CD14-positive monocyte (primary cell): ENCODE measurements at regions not wholly inside any gene's neighbourhood (a gene's known extent, or its start where the extent isn't known, plus 50 kb on each side); places are given as distances from the start of the nearest gene placed in this dataset.

Experiments
- DNase-seq, 3 donors: peaks; one replicate each; pipeline ENCODE4 v3.0.0-alpha.2; 2011 to 2022
- H2AFZ ChIP-seq: 2 replicates; pipeline ENCODE4 v1.6.0; 2012; ENCODE audit warnings: mild to moderate bottlenecking, low read depth, low read length, inconsistent platforms; ENCODE audit not compliant: insufficient read depth, poor library complexity, severe bottlenecking
- H3K27ac ChIP-seq, 2 donors: 1 replicate in 1 of 2; 2 replicates in 1 of 2; pipeline ENCODE4 v1.5.1; 2012 to 2013; ENCODE audit warnings: low read length in 2 of 2, control low read depth in 1 of 2, inconsistent platforms in 1 of 2, low read depth in 1 of 2, mild to moderate bottlenecking in 1 of 2
- H3K27me3 ChIP-seq, 2 donors: one replicate each; pipeline versions ENCODE4 v1.6.0 to v1.6.1; 2011 to 2013; ENCODE audit warnings: low read length in 2 of 2; ENCODE audit not compliant: control insufficient read depth in 2 of 2, insufficient read depth in 2 of 2
- H3K36me3 ChIP-seq, 2 donors: replicated peaks in 1 of 2; 1 replicate in 1 of 2; 2 replicates in 1 of 2; pipeline versions ENCODE4 v1.5.1 to v1.6.1; 2012 to 2013; ENCODE audit warnings: low read length in 2 of 2, control low read depth in 1 of 2, inconsistent platforms in 1 of 2, mild to moderate bottlenecking in 1 of 2; ENCODE audit not compliant: insufficient read depth in 2 of 2, control insufficient read depth in 1 of 2
- H3K4me1 ChIP-seq, 2 donors: 1 replicate in 1 of 2; 2 replicates in 1 of 2; pipeline versions ENCODE4 v1.5.1 to v1.6.1; 2012 to 2013; ENCODE audit warnings: low read length in 2 of 2, control low read depth in 1 of 2, inconsistent platforms in 1 of 2, mild to moderate bottlenecking in 1 of 2, moderate library complexity in 1 of 2; ENCODE audit not compliant: insufficient read depth in 2 of 2, control insufficient read depth in 1 of 2
- H3K4me2 ChIP-seq: replicated peaks from 2 replicates; pipeline ENCODE3; 2012; ENCODE audit warnings: low read length, moderate library complexity, mild to moderate bottlenecking; ENCODE audit not compliant: poor library complexity, severe bottlenecking; ENCODE audit errors: extremely low read depth
- H3K4me3 ChIP-seq, 3 experiments: fragments of 200-600 bp in 1 of 3; sonication (generic) in 1 of 3; replicated peaks in 1 of 3; 1 replicate in 2 of 3; 2 replicates in 1 of 3; pipeline ENCODE4 v1.5.1; 2011 to 2013; ENCODE audit warnings: low read length in 3 of 3, mild to moderate bottlenecking in 3 of 3, control low read depth in 2 of 3, low read depth in 2 of 3, inconsistent platforms in 1 of 3, moderate library complexity in 1 of 3
- H3K79me2 ChIP-seq: 2 replicates; pipeline ENCODE4 v1.6.0; 2012; ENCODE audit warnings: mild to moderate bottlenecking, control low read depth, inconsistent platforms, low read length, moderate library complexity; ENCODE audit not compliant: insufficient read depth
- H3K9ac ChIP-seq: 2 replicates; pipeline ENCODE4 v1.6.0; 2017; ENCODE audit warnings: low read length, mild to moderate bottlenecking; ENCODE audit not compliant: insufficient read depth, poor library complexity, severe bottlenecking
- H3K9me3 ChIP-seq, 2 donors: replicated peaks in 1 of 2; 1 replicate in 1 of 2; 2 replicates in 1 of 2; pipeline versions ENCODE4 v1.5.1 to v1.6.1; 2012 to 2013; ENCODE audit warnings: low read length in 2 of 2, control low read depth in 1 of 2; ENCODE audit not compliant: control insufficient read depth in 1 of 2, insufficient read depth in 1 of 2
- H4K20me1 ChIP-seq: 2 replicates; pipeline ENCODE4 v1.6.0; 2012; ENCODE audit warnings: mild to moderate bottlenecking, low read length, control low read depth, moderate library complexity; ENCODE audit not compliant: insufficient read depth
- H3K27ac Mint-ChIP-seq, 7 donors: one replicate each; pipeline ENCODE4 v1.8.0; 2020; ENCODE audit warnings: mild to moderate bottlenecking in 7 of 7, mixed read lengths in 7 of 7, moderate library complexity in 6 of 7, inconsistent platforms in 2 of 7
- H3K27me3 Mint-ChIP-seq, 3 donors: one replicate each; pipeline ENCODE4 v1.8.0; 2021 to 2022; ENCODE audit warnings: low read depth in 3 of 3, mild to moderate bottlenecking in 3 of 3, mixed read lengths in 3 of 3, moderate library complexity in 3 of 3, inconsistent platforms in 1 of 3
- H3K36me3 Mint-ChIP-seq, 2 donors: one replicate each; pipeline ENCODE4 v1.8.0; 2020; ENCODE audit warnings: mixed read lengths in 2 of 2, inconsistent platforms in 1 of 2, mild to moderate bottlenecking in 1 of 2
- H3K4me1 Mint-ChIP-seq: one replicate; pipeline ENCODE4 v1.8.0; 2020; ENCODE audit warnings: mild to moderate bottlenecking, mixed read lengths
- H3K4me3 Mint-ChIP-seq, 2 donors: one replicate each; pipeline ENCODE4 v1.8.0; 2020; ENCODE audit warnings: mild to moderate bottlenecking in 2 of 2, mixed read lengths in 2 of 2, moderate library complexity in 1 of 2
- H3K9me3 Mint-ChIP-seq, 7 donors: one replicate each; pipeline ENCODE4 v1.8.0; 2020 to 2022; ENCODE audit warnings: mixed read lengths in 7 of 7, mild to moderate bottlenecking in 6 of 7, moderate library complexity in 6 of 7, inconsistent platforms in 2 of 7
- CTCF ChIP-seq: fragments of 200-600 bp; IDR thresholded peaks from one replicate; pipeline ENCODE4 v1.8.0; 2022; ENCODE audit warnings: antibody characterized with exemption, mild to moderate bottlenecking
- WGBS: methylation state at CpG from one replicate; pipeline ENCODE4 v1.1.5; 2013; ENCODE audit warnings: missing lambda C conversion rate; ENCODE audit not compliant: insufficient coverage; 5-methylcytosine and 5-hydroxymethylcytosine counted together
- intact Hi-C, 2 donors: fragments of 100-400 bp; cut with micrococcal nuclease; formaldehyde crosslinking; loops; one replicate each; pipeline versions ENCODE4 v1.15.0 to v1.15.1; 2023

- Histone ChIP-seq H2AFZ (no peak overlapping the region), H3K27ac (no peak overlapping the region), H4K20me1 (no peaks in the 10 kb centered on the region), H3K79me2 (no peaks in the 10 kb centered on the region), H3K4me1 (no peaks in the 10 kb centered on the region), H3K27me3 (no peaks in the 10 kb centered on the region), H3K36me3 (no peaks in the 10 kb centered on the region), H3K9me3 (no peaks in the 10 kb centered on the region), H3K9ac (no peak overlapping the region), H3K4me3 (no peak overlapping the region), H3K4me2 (no peak overlapping the region)
- TF ChIP-seq CTCF, result no peak
- Mint-ChIP-seq H3K9me3 (peaks cover 0 to 3% (median 0%) of the 10 kb centered on the region in 7 donors), H3K4me1 (no peaks in the 10 kb centered on the region), H3K27ac (no peak overlapping the region), H3K27me3 (peaks cover 3 to 4% (median 3%) of the 10 kb centered on the region in 3 donors), H3K36me3 (no peaks in the 10 kb centered on the region), H3K4me3 (no peak overlapping the region)
- WGBS, result 90% methylated on average over 5 of the region's 8 CpGs
- intact Hi-C loops, result no loop called here
- no peak for DNase-seq
Measured at GRCh38 chr10:128993443-128993842, 473.6 kb upstream of the MGMT start.

GRCh38 chr10:128993911-128994538 lies 473.0 kb upstream of the MGMT start:
- no peak for TF ChIP-seq CTCF
- intact Hi-C loops, result no loop called here

More at GRCh38 chr10:128993911-128994538, 473.0 kb upstream of the MGMT start:
- Histone ChIP-seq H3K4me3 (no peak overlapping the region), H4K20me1 (no peaks in the 10 kb centered on the region), H3K36me3 (no peaks in the 10 kb centered on the region), H3K79me2 (no peaks in the 10 kb centered on the region), H3K27ac (no peak overlapping the region), H3K27me3 (no peaks in the 10 kb centered on the region), H3K4me1 (no peaks in the 10 kb centered on the region), H3K9me3 (no peaks in the 10 kb centered on the region), H3K4me2 (no peak overlapping the region), H3K9ac (no peak overlapping the region), H2AFZ (no peak overlapping the region)
- Mint-ChIP-seq H3K36me3 (no peaks in the 10 kb centered on the region), H3K9me3 (peaks cover 0 to 5% (median 0%) of the 10 kb centered on the region in 7 donors), H3K4me3 (no peak overlapping the region), H3K27me3 (peaks cover 3 to 7% (median 3%) of the 10 kb centered on the region in 3 donors), H3K27ac (no peak overlapping the region), H3K4me1 (no peaks in the 10 kb centered on the region)
- WGBS, result 86% methylated on average over 6 of the region's 8 CpGs
- no peak for DNase-seq
